ENCODE measurements at regions not wholly inside any gene's neighbourhood (a gene's known extent, or its start where the extent isn't known, plus 50 kb on each side); places are given as distances from the start of the nearest gene placed in this dataset.

GRCh38 chr15:36361351-36361870 is 218.0 kb upstream of the CDIN1 start:
- TF ChIP-seq POLR2A (IDR thresholded peaks at IDR 0.05) (no peak), POLR2AphosphoS5 (IDR thresholded peaks at IDR 0.05) (no peak)

Measured in prostate gland (tissue), 1 donor.